AG04450 (cell line): ENCODE measurements at regions not wholly inside any gene's neighbourhood (a gene's known extent, or its start where the extent isn't known, plus 50 kb on each side); places are given as distances from the start of the nearest gene placed in this dataset.

ENCODE experiments used
- CTCF ChIA-PET: fragments of 300-600, 350-600 bp; formaldehyde crosslinking; extraction: SDS; loops from one replicate; lab custom pipeline; 2022; ENCODE audit warnings: antibody characterized with exemption, inconsistent platforms; lab: Charles Lee
- POLR2A ChIA-PET: fragments of 350-600 bp; formaldehyde crosslinking; extraction: SDS; loops from one replicate; lab custom pipeline; 2021; ENCODE audit warnings: antibody characterized with exemption, inconsistent platforms; lab: Yijun Ruan, JAX
- DNase-seq: peaks from one replicate; pipeline ENCODE4 v3.0.0-alpha.2; 2011; ENCODE audit warnings: low read depth, low spot score
- H3K27ac ChIP-seq: one replicate; pipeline ENCODE4 v1.5.1; 2012; ENCODE audit warnings: low read depth, low read length, control low read depth
- H3K27me3 ChIP-seq: one replicate; pipeline ENCODE4 v1.6.0; 2012; ENCODE audit warnings: low read length; ENCODE audit not compliant: control insufficient read depth, insufficient read depth
- H3K4me3 ChIP-seq: 2 replicates; pipeline ENCODE4 v1.5.1; 2011; ENCODE audit warnings: mild to moderate bottlenecking, low read depth, low read length, control low read depth
- H3K9me3 ChIP-seq: 2 replicates; pipeline ENCODE4 v1.5.1; 2012; ENCODE audit warnings: low read length; ENCODE audit not compliant: control insufficient read depth, insufficient read depth
- CTCF ChIP-seq: IDR thresholded peaks from 2 replicates; pipeline ENCODE4 v1.5.1; 2011; ENCODE audit warnings: low read depth, low read length, control low read depth, inconsistent platforms

- no peaks in the 10 kb centered on the region; the same call in 1 of the 2 replicates for H3K9me3 ChIP-seq
Observed at GRCh38 chr3:128556384-128556783, 63.4 kb upstream of the GATA2 start.

GRCh38 chr3:128555841-128556240 is 62.8 kb upstream of the GATA2 start:
- CTCF ChIA-PET: no interaction called here
- no peak for TF ChIP-seq CTCF
- POLR2A ChIA-PET: no interaction called here
- Histone ChIP-seq H3K27ac (no peak overlapping the region), H3K4me3 (no peak overlapping the region), H3K27me3 (peaks cover 22% of the 10 kb centered on the region), H3K9me3 (no peaks in the 10 kb centered on the region; the same call in 1 of the 2 replicates)
- DNase-seq: no peak

More at GRCh38 chr3:128556384-128556783, 63.4 kb upstream of the GATA2 start:
- H3K4me3 ChIP-seq: no peak overlapping the region
- no peak for DNase-seq
- no peak overlapping the region for H3K27ac ChIP-seq
- peaks cover 26% of the 10 kb centered on the region for H3K27me3 ChIP-seq
- ChIA-PET POLR2A (no interaction called here), CTCF (no interaction called here)
- no peak for TF ChIP-seq CTCF

GRCh38 chr3:128555098-128555825 is 62.3 kb upstream of the GATA2 start:
- no peak for TF ChIP-seq CTCF
- CTCF ChIA-PET: no interaction called here
- no peak for DNase-seq
- Histone ChIP-seq H3K9me3 (peaks cover 3% of the 10 kb centered on the region; the same call in 1 of the 2 replicates), H3K27ac (no peak overlapping the region), H3K27me3 (peaks cover 20% of the 10 kb centered on the region), H3K4me3 (no peak overlapping the region)
- POLR2A ChIA-PET: no interaction called here

- DNase-seq: no peak
- CTCF ChIA-PET: no interaction called here
- Histone ChIP-seq H3K27ac (no peak overlapping the region), H3K9me3 (peaks cover 3% of the 10 kb centered on the region; the same call in 1 of the 2 replicates), H3K27me3 (peaks cover 18% of the 10 kb centered on the region), H3K4me3 (no peak overlapping the region)
- POLR2A ChIA-PET: no interaction called here
- no peak for TF ChIP-seq CTCF
Observed at GRCh38 chr3:128554465-128555097, 61.6 kb upstream of the GATA2 start.

- DNase-seq: no peak
- TF ChIP-seq CTCF: peak; percentile 41
- Histone ChIP-seq H3K9me3 (peaks cover 3% of the 10 kb centered on the region; the same call in 1 of the 2 replicates), H3K27ac (no peak overlapping the region), H3K27me3 (peaks cover 18% of the 10 kb centered on the region), H3K4me3 (no peak overlapping the region)
- POLR2A ChIA-PET: no interaction called here
- CTCF ChIA-PET: no interaction called here
Observed at GRCh38 chr3:128554100-128554464, 61.1 kb upstream of the GATA2 start.
